GM21367 (cell line): ENCODE measurements at regions not wholly inside any gene's neighbourhood (a gene's known extent, or its start where the extent isn't known, plus 50 kb on each side); places are given as distances from the start of the nearest gene placed in this dataset.

Experiments
- ATAC-seq: cut with Tn5 transposase; IDR thresholded peaks from one replicate; pipeline ENCODE4 v1.9.1; 2021; ENCODE audit not compliant: unreplicated experiment

DNA sequence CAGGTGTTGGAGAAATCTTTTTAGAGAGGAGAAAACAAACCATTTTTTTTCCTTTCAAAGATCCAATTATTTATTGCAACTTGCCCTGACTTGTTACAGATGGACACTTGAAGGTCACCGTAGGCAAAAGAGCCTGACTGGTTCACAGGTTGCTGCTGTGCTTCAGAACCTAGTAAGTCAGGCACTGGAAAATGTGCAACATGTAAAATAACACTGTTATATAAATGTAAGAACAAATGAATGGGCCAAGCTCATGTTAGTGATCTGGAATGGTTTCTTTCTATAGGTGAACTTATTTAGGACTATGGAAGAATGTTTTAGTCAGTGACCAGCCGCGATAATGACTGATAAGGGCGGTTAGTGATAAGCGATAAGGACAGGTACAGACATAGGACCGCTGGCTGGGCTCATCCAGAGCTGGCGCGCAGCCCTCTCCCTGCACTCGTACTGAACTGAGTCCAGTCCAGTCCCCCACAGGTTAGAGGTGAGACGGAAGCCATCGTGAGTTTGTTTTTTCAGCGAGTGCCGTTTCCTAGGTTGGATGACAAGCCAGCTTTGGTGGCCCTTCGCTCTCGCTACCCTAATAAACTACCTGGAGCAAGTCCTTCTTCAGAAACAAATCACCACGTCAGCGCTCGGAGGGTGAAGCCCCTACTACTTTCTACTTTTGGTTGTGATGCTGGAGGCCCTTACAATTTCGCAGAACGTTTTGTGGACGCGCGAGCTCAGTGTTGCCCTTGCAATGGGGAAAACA, 94.4 kb upstream of the PRDM1 start:
- ATAC-seq = peak; percentile 18

DNA sequence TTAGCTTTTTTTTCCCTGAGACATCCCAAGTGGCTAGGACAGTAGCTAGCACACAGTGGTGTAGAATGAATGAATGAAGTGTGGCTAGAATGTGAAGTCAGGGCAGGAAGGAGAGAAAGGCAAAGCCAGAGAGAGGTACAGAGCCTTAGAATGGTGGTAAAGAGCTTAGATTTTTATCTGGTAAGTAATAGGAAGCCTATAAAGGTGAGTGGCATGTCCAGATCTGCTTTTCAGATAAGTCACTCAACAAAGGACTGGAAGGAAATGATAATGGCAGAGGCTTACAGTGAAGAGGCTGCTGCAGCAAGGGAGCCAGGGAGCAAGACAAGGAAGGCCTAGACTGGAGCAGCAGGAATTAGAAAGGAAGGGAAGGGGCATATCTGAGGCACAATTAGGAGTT, 96.0 kb upstream of the PRDM1 start:
- no peak for ATAC-seq

DNA sequence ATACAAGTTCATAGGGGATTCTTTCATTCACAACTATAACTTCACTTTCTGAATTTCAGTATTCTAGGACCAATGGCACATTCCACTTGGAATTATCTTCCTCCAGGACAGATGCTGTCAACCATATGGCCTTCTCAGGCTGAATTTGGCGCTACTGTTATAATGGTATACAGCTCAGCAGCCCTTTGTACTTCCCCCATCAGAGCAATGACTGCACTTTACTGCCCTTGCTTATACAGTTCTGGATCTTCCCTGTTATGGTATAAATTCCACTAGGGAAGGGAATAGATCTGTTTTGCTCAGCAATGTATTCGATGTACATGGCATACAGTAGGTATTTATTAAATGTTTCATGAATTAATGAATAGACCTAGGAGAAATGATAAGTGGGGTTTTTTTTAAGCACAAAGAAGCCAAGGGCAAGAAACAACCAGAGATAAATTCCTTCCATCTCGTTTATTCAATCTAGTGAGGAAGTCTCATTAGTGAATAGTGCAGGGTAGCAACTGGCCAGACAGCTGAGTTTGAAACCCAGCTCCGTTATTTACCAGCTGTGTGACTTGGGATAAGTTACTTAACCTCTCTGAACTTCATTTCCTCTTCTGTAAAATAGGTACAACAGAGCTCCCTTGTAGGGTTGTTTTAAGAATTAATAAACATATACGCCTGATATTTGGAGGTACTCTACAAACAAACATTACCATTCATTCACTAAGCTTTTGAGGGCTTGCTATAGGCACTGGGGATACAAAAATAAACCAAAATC, 97.1 kb upstream of the PRDM1 start:
- ATAC-seq = no peak

DNA sequence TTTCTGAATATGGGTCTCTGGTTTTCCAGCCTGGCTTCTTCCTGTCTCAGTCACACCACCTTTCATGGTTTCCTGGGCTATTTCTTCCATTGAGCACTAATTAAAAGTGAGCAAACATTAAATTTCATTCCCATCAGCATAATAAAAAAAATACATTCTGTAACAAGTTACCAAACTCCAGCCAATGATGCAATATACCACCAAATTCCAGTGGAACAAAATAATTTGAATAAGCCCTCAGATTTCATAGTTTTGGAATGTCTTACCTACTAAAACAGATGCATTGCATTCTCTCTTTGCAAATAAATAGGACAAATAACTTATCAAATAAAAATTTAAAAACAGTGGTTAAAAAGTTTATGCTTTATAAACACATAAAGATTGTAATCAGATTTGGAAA, 97.8 kb upstream of the PRDM1 start:
- ATAC-seq = no peak

DNA sequence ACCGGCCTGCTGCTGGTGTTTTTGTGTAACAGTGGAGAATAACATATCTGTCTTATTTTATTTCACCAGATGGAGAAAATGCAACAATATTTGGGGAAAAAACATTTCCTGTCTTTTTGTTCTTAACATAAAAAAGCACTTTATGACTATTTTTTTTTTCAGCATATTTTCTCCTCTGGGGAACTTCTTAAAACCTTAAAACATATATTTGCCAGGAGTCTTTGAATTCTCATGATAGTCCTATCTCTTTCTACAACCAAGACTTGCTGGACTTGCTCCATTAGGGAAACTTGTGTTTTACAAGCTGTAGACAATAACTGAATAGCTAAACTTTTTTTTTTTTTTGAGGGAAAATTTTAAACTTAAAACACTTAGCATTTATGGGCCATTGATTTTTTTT, 98.6 kb upstream of the PRDM1 start:
- no peak for ATAC-seq

DNA sequence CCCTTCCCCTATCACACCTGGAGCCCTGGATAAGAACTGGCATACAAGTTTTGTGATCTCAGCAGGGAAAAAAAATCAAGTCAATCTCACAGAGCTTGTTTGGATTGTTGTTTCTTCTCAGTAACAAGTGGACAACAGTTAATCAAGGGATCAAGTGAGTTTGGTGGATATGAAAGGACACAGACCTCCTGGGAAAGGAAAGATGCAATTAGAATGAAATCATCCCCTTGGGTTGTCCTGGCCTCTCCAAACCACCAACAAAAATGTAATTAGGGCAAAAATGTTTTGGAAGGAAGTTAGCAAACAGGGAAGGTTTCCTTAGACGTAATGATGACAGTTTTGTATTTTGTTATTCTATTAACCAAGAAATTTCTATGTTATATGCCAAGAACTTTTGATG, 99.1 kb upstream of the PRDM1 start:
- ATAC-seq = no peak

DNA sequence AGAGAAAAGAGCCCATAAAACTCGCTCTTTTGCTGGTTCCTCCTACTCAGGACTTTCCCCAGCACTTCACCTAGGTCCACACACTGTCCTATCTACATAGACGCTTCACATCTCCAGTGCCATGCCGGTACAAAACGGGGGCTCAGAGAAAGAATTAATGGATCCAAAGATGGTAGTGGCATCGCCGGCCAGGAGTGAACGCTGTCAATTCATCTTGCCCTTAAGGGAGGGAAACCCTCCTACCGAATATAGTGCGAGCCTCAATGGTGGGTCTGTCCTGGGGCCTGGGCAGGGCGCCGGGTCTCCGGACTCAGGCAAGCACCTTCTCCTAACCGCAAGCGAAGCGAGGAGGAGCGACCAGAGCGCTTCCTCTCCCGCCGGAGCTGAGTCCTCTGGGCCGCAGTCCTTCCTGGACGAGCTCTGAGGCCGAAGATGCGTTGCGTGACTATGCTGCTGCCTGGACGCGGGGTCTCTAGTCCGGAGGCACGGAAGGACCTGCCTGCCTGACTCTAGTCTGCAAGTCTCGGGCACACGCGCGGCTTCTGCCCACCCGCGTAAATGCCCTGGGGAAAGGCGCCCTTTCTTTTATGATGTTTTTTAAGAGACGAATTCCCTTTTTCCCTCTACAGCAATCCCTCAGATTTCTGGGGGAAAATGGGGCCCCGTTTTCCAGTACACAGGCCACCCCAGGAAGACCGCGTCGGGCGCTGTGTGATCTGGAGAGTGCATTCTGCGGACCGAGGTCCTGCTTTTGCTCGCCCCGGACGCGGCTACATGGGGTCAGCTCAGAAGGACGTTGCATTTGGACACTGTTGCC, 100.1 kb upstream of the PRDM1 start:
- no peak for ATAC-seq

DNA sequence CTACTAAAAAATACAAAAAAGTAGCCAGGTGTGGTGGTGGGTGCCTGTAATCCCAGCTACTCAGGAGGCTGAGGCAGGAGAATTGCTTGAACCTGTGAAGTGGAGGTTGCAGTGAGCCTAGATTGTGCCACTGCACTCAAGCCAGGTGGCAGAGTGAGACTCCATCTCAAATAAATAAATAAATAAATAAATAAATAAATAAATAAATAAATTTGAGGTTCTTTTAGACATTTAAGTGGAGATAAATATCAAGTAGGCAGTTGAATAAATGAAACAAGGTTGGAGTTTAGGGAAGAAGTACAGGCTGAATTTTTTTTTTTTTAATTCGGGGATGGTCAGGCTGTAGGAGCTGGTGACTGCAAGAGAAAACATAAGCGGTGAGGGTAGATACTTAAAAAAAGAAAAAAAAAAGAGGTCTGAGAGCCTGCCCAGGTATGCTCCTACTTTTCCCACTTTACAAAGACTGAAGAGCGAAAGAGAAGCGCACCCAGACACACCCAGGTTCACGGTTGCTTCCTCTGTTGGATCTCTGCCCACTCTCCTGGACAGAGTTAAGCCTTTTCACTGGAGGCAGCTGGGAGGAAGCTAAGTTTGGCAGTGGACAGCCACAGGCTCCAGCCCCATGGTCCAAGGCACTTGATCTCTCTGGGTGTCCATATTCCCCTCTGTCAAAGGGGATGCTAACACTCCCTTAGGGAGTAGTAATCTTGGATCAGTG, 100.9 kb upstream of the PRDM1 start:
- ATAC-seq = no peak

DNA sequence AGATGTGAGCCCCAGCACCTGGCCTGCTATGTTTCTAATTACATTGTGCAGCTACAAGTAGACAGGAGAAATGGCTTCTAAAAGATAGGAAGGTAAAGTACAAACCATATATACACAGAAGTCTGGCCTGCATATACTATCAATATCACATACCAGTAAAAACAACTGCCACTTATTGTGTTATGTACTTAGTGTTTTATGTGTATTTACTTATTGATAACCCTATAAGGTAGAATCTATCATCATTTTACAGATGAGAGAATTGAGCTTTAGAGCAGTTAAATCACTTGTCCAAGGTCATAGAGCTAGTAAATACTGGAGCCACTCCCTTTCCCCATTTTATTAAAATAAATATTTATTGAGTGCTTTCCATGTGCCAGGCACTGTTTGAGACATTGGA, 102.4 kb upstream of the PRDM1 start:
- no peak for ATAC-seq

DNA sequence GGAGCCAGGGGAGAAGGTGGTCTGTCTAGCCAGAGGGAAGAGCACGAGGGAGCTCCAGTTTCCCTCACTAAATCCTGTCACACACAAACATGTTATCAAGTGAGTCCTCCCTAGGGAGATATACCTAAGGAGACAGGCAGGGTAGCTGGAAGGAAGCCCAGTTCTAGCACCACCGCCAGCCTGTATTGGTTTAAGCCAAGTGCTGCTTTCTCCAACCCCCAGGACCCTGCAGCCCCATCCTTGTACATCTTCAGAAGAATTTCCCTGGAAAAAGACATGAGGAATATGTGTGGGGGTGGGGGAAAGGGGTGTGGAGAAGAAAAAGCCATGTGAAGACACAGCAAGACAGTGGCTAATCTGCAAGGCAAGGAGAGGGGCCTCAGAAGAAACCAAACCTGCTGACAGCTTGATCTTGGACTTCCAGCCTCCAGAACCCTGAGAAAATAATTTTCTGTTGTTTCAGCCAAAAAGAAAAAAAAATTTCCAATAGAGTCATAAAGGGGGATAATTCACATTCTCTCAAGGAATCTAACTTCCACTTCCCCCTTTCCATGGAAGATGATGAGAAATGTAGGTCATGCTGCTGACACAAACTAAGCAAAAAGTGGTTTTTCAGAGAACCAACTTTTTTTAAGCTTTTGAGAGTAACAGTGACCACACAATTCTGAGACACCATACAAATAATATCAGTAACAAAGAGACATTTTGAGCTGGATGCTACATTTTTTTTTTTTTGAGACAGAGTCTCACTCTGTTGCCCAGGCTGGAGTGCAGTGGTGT, 103.2 kb upstream of the PRDM1 start:
- no peak for ATAC-seq

DNA sequence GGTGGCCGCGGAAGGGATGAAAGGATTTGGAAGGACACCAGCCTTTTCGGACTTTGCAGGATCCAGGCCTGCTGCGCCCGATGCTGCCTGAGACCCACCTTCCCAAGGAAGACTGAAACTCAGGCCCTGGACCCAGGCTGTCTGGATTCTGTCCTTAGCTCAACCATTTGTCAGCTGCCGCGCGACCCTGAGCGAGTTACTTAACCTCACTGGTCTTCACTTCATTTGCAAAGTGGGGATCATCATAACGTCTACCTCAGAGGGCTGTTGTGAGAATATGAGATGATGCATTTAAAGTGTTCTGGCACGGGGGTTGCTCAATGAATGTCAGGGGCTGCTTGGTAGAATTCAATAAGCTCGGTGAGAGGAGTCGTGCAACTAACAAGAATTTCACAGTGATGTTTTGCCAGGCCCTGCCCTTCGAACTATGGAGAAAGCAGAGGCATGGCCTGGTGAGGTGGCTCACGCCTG, 104.2 kb upstream of the PRDM1 start:
- ATAC-seq = no peak

DNA sequence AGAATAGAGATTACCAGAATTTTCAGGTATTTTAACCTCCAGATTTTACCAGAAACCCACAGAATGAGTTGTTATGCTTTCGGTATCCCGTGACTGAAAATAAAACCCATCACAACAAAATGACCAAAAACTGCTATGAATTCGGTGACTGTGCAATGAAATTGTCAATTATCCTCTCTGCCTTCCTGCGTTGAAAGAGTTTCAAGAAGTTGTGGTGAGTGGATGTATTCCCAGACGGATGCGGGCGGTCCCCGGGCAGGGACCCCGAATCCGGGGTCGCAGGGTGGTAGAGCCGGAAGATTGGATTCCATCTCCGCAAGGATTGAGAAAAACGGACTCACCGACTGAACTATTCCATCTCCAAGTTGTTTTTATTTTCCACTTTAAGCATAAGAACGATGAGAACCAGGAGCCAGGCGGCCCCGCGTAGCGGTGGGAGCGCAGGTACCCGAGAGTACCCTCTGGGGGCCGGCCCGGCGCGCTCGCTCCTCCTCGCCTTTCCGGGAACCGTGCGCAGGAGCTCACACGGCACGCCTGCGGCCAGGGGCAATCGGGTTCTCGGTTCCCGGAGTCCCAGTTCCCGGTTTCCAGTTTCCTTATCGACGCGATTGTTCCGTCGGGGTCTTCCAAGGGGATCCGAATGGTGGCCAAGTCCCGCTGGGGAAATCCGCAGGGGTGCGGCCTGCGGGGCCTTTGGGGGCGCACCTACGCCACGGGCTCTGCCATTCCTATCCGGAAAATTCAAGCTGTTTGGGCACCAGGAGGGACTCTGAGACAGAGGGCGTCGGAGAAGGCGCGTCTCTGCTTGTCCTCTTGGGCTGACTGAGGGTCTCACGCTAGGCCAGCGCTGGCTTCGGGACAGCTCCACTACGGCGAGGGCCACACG, 104.9 kb upstream of the PRDM1 start:
- ATAC-seq = no peak

DNA sequence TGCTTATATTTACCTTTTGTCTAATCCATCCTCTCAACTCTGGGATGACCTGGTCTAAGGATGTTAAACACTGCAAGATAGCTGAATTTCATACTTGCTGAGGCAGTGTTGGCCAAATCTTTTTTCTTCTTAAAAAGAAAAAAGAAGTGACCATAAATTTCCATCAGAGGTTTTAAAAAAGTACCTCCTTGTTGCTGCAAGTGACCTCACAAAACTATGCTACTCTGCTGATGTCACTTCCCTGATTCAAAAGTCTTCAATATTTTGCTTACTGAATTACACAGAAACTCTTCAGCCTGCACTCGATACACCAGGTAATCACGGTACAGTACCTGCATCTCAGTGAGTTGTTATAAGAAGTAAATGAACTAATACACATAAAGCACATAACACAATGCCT, 107.2 kb upstream of the PRDM1 start:
- no peak for ATAC-seq

DNA sequence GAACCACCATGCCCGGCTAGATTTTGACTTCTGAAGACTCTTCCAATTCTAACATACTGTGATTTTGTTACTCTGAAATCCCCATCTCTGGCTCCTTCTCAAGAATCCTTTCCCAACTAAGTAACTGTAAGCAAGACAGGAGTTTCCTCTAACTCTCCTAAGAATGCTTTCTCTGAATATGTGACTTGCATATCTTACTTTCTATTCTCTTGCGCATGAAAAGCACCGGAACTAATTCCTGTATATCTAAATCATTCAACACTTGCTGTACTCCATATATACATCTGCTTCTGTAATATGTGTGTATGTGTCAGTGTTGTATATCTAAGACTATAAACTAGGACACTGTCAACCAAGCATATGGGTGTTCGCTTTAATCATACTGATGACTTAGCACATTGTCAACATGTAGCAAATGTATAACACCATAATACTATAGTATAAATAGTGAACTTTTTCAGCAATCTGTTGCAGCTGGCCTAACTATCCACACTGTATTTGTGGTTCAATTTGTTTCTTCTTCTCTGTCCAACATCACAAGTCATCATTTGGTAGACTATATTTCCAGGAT, 108.1 kb upstream of the PRDM1 start:
- ATAC-seq = no peak

DNA sequence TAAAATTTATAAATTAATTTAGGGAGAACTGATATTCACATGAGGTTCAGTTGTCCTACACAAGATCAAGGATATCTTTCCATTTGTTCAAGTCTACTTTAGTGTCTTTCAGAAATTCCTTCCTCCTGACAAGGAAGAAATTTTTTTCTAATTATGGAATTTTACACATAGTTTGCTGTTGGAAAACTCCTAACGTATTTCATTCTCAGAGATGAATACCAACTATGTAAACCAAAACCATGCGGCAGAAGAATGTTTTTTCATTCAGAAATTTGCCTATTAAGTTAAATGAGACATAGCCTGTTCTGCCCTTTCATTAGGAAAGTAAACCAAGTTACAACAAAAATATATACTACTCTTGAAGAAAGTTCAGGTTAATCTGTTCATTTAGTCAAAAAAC, 111.2 kb upstream of the PRDM1 start:
- ATAC-seq = no peak

DNA sequence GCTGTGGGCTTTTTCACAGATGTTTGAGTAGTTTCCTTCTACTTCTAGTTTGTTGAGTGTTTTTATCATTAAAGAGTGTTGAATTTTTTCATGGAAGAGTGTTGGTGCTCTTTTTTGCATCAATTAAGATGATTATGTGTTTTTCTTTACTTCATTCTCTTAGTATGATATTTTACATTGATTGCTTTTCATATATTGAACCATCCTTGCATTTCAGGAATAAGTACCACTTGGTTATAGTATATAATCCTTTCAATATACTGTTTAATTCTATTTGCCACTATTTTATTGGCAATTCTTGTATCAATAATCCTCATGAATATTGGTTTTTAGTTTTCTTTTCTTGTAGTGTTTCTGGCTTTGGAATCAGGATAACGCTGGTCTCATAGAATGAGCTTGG, 113.7 kb upstream of the PRDM1 start:
- ATAC-seq = no peak

DNA sequence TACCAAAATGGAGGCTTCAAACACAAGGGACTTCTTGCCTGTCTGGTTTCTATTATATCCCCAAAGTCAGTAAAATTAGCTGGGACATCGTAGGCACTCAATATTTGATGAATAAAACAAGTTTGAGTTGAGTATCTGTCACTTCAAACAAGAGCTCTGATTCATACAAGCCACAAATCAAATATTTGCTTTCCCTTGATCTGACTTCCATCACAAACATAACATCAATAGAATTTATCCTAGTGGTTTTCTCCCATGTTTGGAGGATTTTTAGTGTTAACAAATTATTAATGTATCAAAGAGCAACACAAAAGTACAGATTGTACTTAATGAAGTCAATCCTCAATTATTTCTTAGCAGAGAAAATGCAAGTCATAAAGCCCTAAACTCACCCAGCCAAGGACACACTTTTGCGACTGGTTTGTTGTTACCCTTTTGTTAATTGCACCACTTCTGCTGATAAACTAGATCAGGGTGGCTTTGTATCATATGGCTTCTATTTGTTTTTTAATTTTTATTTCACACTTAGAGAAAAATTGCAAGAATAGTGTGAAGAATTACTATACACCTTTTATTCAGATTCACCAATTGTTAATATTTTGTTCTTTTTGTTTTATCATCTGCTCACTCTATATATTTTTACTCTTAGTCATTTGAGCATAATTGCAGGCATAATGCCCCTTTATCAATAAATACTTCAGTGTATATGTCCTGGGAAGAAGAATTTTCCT, 117.4 kb upstream of the PRDM1 start:
- ATAC-seq = no peak

DNA sequence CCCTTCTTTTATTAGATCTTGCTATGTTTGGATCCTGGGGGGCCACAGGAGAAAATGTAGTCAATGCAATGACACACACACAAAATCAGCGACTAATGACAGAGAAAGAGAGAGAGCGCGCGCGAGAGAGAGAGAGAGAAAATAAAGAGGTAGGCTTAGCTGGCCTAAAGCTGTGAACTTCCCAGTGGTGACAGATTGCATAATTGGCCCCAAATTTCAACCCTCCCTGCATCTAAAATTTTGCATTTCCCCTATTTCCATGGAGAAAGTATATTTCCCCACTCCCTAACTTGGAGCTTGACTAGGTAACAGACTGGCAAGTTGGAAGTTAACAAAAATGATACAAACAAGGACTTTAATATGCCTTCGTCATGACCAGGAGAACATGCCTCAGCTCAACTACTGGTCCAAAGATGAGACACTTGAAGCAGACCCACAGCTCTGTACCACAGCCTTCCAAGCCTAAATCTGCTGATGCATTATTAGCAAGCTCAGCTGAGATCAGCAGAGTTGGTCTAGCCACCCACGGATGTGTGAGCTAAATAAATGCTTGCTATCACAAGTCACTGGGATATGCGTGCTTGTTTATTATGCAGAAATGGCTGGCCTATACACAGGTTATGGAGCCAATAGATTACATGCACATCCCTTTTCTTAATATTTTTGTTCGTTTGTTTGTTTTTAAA, 118.1 kb upstream of the PRDM1 start:
- ATAC-seq = no peak
